Nephron progenitor cell (in vitro differentiated cells): ENCODE measurements at regions not wholly inside any gene's neighbourhood (a gene's known extent, or its start where the extent isn't known, plus 50 kb on each side); places are given as distances from the start of the nearest gene placed in this dataset.
A peak's percentile ranks its signal among the peaks of the same experiment; 100 is the strongest.

Experiments used
- DNase-seq: peaks from one replicate; pipeline ENCODE4 v3.0.0; 2021
- H3K27ac Mint-ChIP-seq: 2 replicates; pipeline ENCODE4 v1.8.0; 2021; ENCODE audit warnings: mild to moderate bottlenecking, moderate library complexity, mixed read lengths
- H3K27me3 Mint-ChIP-seq: 2 replicates; pipeline ENCODE4 v1.8.0; 2021; ENCODE audit warnings: mild to moderate bottlenecking, low read depth, mixed read lengths; ENCODE audit not compliant: poor library complexity
- H3K36me3 Mint-ChIP-seq: 2 replicates; pipeline ENCODE4 v1.8.0; 2021; ENCODE audit warnings: low read depth, mixed read lengths
- H3K4me1 Mint-ChIP-seq: 2 replicates; pipeline ENCODE4 v1.8.0; 2021; ENCODE audit warnings: mixed read lengths
- H3K4me3 Mint-ChIP-seq: 2 replicates; pipeline ENCODE4 v1.8.0; 2021; ENCODE audit warnings: mild to moderate bottlenecking, moderate library complexity, mixed read lengths
- H3K9me3 Mint-ChIP-seq: 2 replicates; pipeline ENCODE4 v1.8.0; 2021; ENCODE audit warnings: mild to moderate bottlenecking, moderate library complexity, mixed read lengths
- CTCF ChIP-seq: fragments of 200-600 bp; sonication (generic); IDR thresholded peaks from 2 replicates; pipeline ENCODE4 v1.5.0; 2021; ENCODE audit warnings: antibody characterized with exemption

- H3K4me3 Mint-ChIP-seq: peak overlapping the region; percentile 76
- H3K27ac Mint-ChIP-seq: peak overlapping the region; percentile 100
- H3K4me1 Mint-ChIP-seq: peaks cover 85% of the 10 kb centered on the region
- no peak for DNase-seq
- H3K27me3 Mint-ChIP-seq: no peaks in the 10 kb centered on the region
- no peak for TF ChIP-seq CTCF
- no peaks in the 10 kb centered on the region for H3K36me3 Mint-ChIP-seq
- no peaks in the 10 kb centered on the region for H3K9me3 Mint-ChIP-seq
These were observed 99.3 kb upstream of the CITED2 start for GRCh38 chr6:139473731-139474130.

- TF ChIP-seq CTCF: no peak
- peak; percentile 44 for DNase-seq
- peak overlapping the region; percentile 76 for H3K4me3 Mint-ChIP-seq
- no peaks in the 10 kb centered on the region for H3K36me3 Mint-ChIP-seq
- peak overlapping the region; percentile 100 for H3K27ac Mint-ChIP-seq
- no peaks in the 10 kb centered on the region for H3K27me3 Mint-ChIP-seq
- H3K4me1 Mint-ChIP-seq: peaks cover 90% of the 10 kb centered on the region
- H3K9me3 Mint-ChIP-seq: no peaks in the 10 kb centered on the region
These were observed 98.8 kb upstream of the CITED2 start for GRCh38 chr6:139473231-139473701.

- peak overlapping the region; percentile 100 for H3K27ac Mint-ChIP-seq
- DNase-seq: no peak
- no peak for TF ChIP-seq CTCF
- peak overlapping the region; percentile 76 for H3K4me3 Mint-ChIP-seq
- H3K27me3 Mint-ChIP-seq: no peaks in the 10 kb centered on the region
- no peaks in the 10 kb centered on the region for H3K36me3 Mint-ChIP-seq
- H3K9me3 Mint-ChIP-seq: no peaks in the 10 kb centered on the region
- H3K4me1 Mint-ChIP-seq: peaks cover 87% of the 10 kb centered on the region
These were observed 98.0 kb upstream of the CITED2 start for GRCh38 chr6:139472351-139473015.

GRCh38 chr6:139470997-139471396, 96.5 kb upstream of the CITED2 start:
- Mint-ChIP-seq H3K36me3 (no peaks in the 10 kb centered on the region), H3K27me3 (no peaks in the 10 kb centered on the region), H3K27ac (peak overlapping the region; percentile 34), H3K4me3 (no peak overlapping the region), H3K4me1 (peaks cover 77% of the 10 kb centered on the region), H3K9me3 (no peaks in the 10 kb centered on the region)
- DNase-seq: no peak
- TF ChIP-seq CTCF: no peak

GRCh38 chr6:139468178-139468819, 93.9 kb upstream of the CITED2 start:
- Mint-ChIP-seq H3K36me3 (no peaks in the 10 kb centered on the region), H3K4me3 (no peak overlapping the region), H3K9me3 (no peaks in the 10 kb centered on the region), H3K27ac (no peak overlapping the region), H3K27me3 (no peaks in the 10 kb centered on the region), H3K4me1 (peaks cover 50% of the 10 kb centered on the region)
- TF ChIP-seq CTCF: no peak
- DNase-seq: no peak

- Mint-ChIP-seq H3K9me3 (peaks cover 4% of the 10 kb centered on the region), H3K4me3 (no peak overlapping the region), H3K36me3 (no peaks in the 10 kb centered on the region), H3K27me3 (peaks cover 7% of the 10 kb centered on the region), H3K27ac (peak overlapping the region; percentile 77), H3K4me1 (peaks cover 4% of the 10 kb centered on the region)
- no peak for TF ChIP-seq CTCF
- no peak for DNase-seq
These were observed 83.0 kb upstream of the CITED2 start for GRCh38 chr6:139457476-139457875.
